Body of pancreas (tissue), 4 donors: ENCODE measurements at regions not wholly inside any gene's neighbourhood (a gene's known extent, or its start where the extent isn't known, plus 50 kb on each side); places are given as distances from the start of the nearest gene placed in this dataset.

ENCODE experiments used
- ATAC-seq: fragments of 150-250 bp; one replicate; pipeline ENCODE4 v1.9.1; 2016
- DNase-seq, 4 donors: peaks; one replicate each; pipeline ENCODE4 v3.0.0-alpha.2; 2019
- H3K27ac ChIP-seq, 4 donors: fragments of 200-600 bp; sonication (generic); 1 replicate in 3 of 4; 2 replicates in 1 of 4; pipeline versions ENCODE4 v1.5.1 to v1.6.1; 2016 to 2019; ENCODE audit warnings: mild to moderate bottlenecking in 1 of 4, mixed read lengths in 1 of 4, moderate library complexity in 1 of 4
- H3K27me3 ChIP-seq, 2 donors: fragments of 200-600 bp; sonication (generic); one replicate each; pipeline ENCODE4 v1.6.0; 2016; ENCODE audit warnings: mild to moderate bottlenecking in 1 of 2
- H3K36me3 ChIP-seq, 2 donors: fragments of 200-600 bp; sonication (generic); replicated peaks in 1 of 2; 2 replicates each; pipeline ENCODE4 v1.5.1; 2016; ENCODE audit warnings: low read depth in 2 of 2; ENCODE audit not compliant: insufficient read depth in 1 of 2
- H3K4me1 ChIP-seq: fragments of 200-600 bp; sonication (generic); one replicate; pipeline ENCODE4 v1.6.0; 2016
- H3K4me3 ChIP-seq, 2 donors: fragments of 200-600 bp; sonication (generic); 1 replicate in 1 of 2; 2 replicates in 1 of 2; pipeline ENCODE4 v1.5.1; 2016 to 2019
- H3K9me3 ChIP-seq, 3 donors: fragments of 200-600 bp; sonication (generic); 1 replicate in 2 of 3; 2 replicates in 1 of 3; pipeline ENCODE4 v1.5.1; 2016
- CTCF ChIP-seq, 7 experiments: fragments of 450-650 bp in 4 of 7; fragments of 200-600 bp in 3 of 7; sonication (generic) in 3 of 7; IDR thresholded peaks; one replicate each; pipeline ENCODE4 v1.5.1; 2016 to 2019; ENCODE audit warnings: antibody characterized with exemption in 7 of 7
- POLR2A ChIP-seq, 3 donors: fragments of 450-650 bp; IDR thresholded peaks; one replicate each; pipeline ENCODE4 v1.6.1; 2016; ENCODE audit warnings: antibody characterized with exemption in 3 of 3, mild to moderate bottlenecking in 2 of 3
- WGBS, 2 donors: methylation state at CpG; one replicate each; pipeline ENCODE4 v1.1.5; 2017; 5-methylcytosine and 5-hydroxymethylcytosine counted together
- intact Hi-C: fragments of 100-400 bp; cut with DNase I; formaldehyde crosslinking; loops from one replicate; pipeline ENCODE4 v1.15.1; 2023

GRCh38 chr5:40317023-40317422 lies 362.7 kb upstream of the PTGER4 start:
- H3K36me3 ChIP-seq, result no peaks in the 10 kb centered on the region
- intact Hi-C loops, result no loop called here
- DNase-seq, result no peak
- ATAC-seq, result no peak
- H3K4me3 ChIP-seq, result no peak overlapping the region
- no peaks in the 10 kb centered on the region for H3K4me1 ChIP-seq
- no peaks in the 10 kb centered on the region for H3K27me3 ChIP-seq
- no peak for TF ChIP-seq CTCF (IDR thresholded peaks at IDR 0.05)
- no peak for TF ChIP-seq POLR2A (IDR thresholded peaks at IDR 0.05)
- 82 to 86% methylated on average over 3 of the region's 3 CpGs for WGBS, 2 donors
- H3K9me3 ChIP-seq, result no peaks in the 10 kb centered on the region
- no peak overlapping the region for H3K27ac ChIP-seq

GRCh38 chr5:40315126-40315525 lies 364.6 kb upstream of the PTGER4 start:
- H3K27me3 ChIP-seq, result no peaks in the 10 kb centered on the region
- no peak overlapping the region for H3K27ac ChIP-seq
- intact Hi-C loops, result no loop called here
- TF ChIP-seq CTCF (IDR thresholded peaks at IDR 0.05), result no peak
- WGBS, 2 donors, result 43 to 68% methylated on average over 1 of the region's 1 CpG
- no peak overlapping the region for H3K4me3 ChIP-seq
- no peaks in the 10 kb centered on the region for H3K9me3 ChIP-seq
- DNase-seq, result no peak
- H3K4me1 ChIP-seq, result no peaks in the 10 kb centered on the region
- no peak for ATAC-seq
- H3K36me3 ChIP-seq, result no peaks in the 10 kb centered on the region

GRCh38 chr5:40314275-40314674 lies 365.4 kb upstream of the PTGER4 start:
- Histone ChIP-seq H3K4me3 (no peak overlapping the region), H3K27ac (no peak overlapping the region), H3K36me3 (no peaks in the 10 kb centered on the region), H3K27me3 (no peaks in the 10 kb centered on the region), H3K4me1 (no peaks in the 10 kb centered on the region), H3K9me3 (no peaks in the 10 kb centered on the region)
- intact Hi-C loops, result no loop called here
- ATAC-seq, result no peak
- WGBS, 2 donors, result 58 to 72% methylated on average over 2 of the region's 2 CpGs
- no peak for DNase-seq
- no peak for TF ChIP-seq CTCF (IDR thresholded peaks at IDR 0.05)
- no peak for TF ChIP-seq POLR2A (IDR thresholded peaks at IDR 0.05)

- intact Hi-C loops, result no loop called here
- WGBS, 2 donors, result 31 to 41% methylated on average over 2 of the region's 2 CpGs
- DNase-seq (no peak), ATAC-seq (no peak)
- TF ChIP-seq CTCF (IDR thresholded peaks at IDR 0.05) (no peak), POLR2A (IDR thresholded peaks at IDR 0.05) (no peak)
- no peaks in the 10 kb centered on the region for H3K36me3 ChIP-seq
- H3K4me1 ChIP-seq, result no peaks in the 10 kb centered on the region
- H3K4me3 ChIP-seq, result no peak overlapping the region
- H3K27me3 ChIP-seq, result no peaks in the 10 kb centered on the region
- H3K27ac ChIP-seq, result no peak overlapping the region
- H3K9me3 ChIP-seq, result no peaks in the 10 kb centered on the region
These were observed 367.5 kb upstream of the PTGER4 start for GRCh38 chr5:40312205-40312604.

GRCh38 chr5:40309851-40310250 lies 369.9 kb upstream of the PTGER4 start:
- H3K27ac ChIP-seq, result no peak overlapping the region
- no peaks in the 10 kb centered on the region for H3K27me3 ChIP-seq
- H3K36me3 ChIP-seq, result no peaks in the 10 kb centered on the region
- H3K4me3 ChIP-seq, result no peak overlapping the region
- 68 to 94% methylated on average over 2 of the region's 2 CpGs for WGBS, 2 donors
- TF ChIP-seq POLR2A (IDR thresholded peaks at IDR 0.05), result no peak
- ATAC-seq (no peak), DNase-seq (no peak)
- no peaks in the 10 kb centered on the region for H3K9me3 ChIP-seq
- intact Hi-C loops, result no loop called here
- H3K4me1 ChIP-seq, result no peaks in the 10 kb centered on the region
